Mucosa of stomach (tissue), 1 donor: ENCODE measurements at regions not wholly inside any gene's neighbourhood (a gene's known extent, or its start where the extent isn't known, plus 50 kb on each side); places are given as distances from the start of the nearest gene placed in this dataset.
"Not testable (repeated sequence)": the region's sequence is repeated elsewhere in the genome, so short reads cannot be mapped to it uniquely, and the experiment has no call there.

Source experiments
- H3K27me3 ChIP-seq: one replicate; pipeline ENCODE4 v1.7.0; 2013; ENCODE audit warnings: mild to moderate bottlenecking, low read length; ENCODE audit not compliant: control insufficient read depth, insufficient read depth
- H3K36me3 ChIP-seq: one replicate; pipeline ENCODE4 v1.7.0; 2013; ENCODE audit warnings: low read length; ENCODE audit not compliant: control insufficient read depth, insufficient read depth
- H3K4me1 ChIP-seq: one replicate; pipeline ENCODE4 v1.7.0; 2013; ENCODE audit warnings: mild to moderate bottlenecking, low read length; ENCODE audit not compliant: control insufficient read depth, insufficient read depth
- H3K4me3 ChIP-seq: one replicate; pipeline ENCODE4 v1.7.0; 2013; ENCODE audit warnings: low read length
- H3K9ac ChIP-seq: one replicate; pipeline ENCODE4 v1.7.0; 2013; ENCODE audit warnings: mild to moderate bottlenecking, low read length, moderate library complexity
- H3K9me3 ChIP-seq: one replicate; pipeline ENCODE4 v1.7.0; 2013; ENCODE audit warnings: mild to moderate bottlenecking, low read length, moderate library complexity; ENCODE audit not compliant: control insufficient read depth
- donor health status: Pancreatic carcinoma.

DNA sequence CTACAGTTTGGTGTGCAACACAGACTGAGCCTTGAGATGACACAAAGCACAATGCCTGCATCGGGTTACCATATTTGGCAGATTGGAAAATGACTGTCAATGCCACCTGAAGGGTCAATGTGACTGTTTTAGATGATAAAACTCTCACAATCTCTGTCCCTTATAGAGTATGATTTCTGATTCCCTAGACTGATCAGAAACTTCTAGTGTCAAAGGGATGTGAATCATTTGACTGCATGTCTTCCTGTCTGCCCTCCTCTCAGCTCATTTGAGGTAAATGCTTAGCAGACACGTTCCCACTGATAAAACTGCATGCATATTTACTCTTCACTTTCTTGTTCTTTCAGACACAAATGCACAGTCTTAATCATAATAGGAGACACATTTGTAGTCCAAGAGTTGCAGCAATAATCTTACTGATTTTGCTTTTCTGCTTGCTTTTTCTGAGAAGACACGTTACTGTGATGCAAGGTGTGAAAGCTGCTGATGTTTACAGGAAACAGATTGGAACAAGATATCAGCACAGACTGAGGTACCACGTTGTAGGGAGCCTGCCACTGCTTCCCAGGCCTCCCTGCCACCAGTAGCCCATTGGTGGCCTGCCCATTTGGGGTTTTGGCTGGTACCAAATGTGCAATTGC lies 77.8 kb downstream of the GCNT4 start:
- no peak overlapping the region for H3K9ac ChIP-seq
- no peaks in the 10 kb centered on the region for H3K27me3 ChIP-seq
- H3K36me3 ChIP-seq: no peaks in the 10 kb centered on the region
- no peaks in the 10 kb centered on the region for H3K9me3 ChIP-seq
- H3K4me1 ChIP-seq: peaks cover 42% of the 10 kb centered on the region
- no peak overlapping the region for H3K4me3 ChIP-seq

DNA sequence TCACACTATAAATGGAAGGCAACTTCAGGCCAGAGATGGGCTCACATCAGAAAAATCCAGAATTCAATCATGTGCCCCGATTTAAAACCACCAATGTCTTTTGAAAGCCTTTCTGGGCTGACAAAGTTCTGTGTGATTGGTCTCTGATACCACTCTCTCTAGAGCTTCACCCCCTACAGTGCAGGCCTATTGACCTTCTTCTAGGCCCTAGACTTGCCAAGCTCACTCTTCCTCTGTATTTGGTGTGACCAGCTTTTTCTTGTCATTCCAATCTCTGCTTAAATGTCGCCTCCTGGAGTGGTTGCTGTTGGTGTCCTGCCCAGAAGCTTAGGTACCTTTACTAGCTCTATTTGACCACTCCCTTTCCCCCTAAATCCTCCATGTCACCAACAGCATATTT lies 78.7 kb downstream of the GCNT4 start:
- Histone ChIP-seq H3K9me3 (no peaks in the 10 kb centered on the region), H3K9ac (no peak overlapping the region)

DNA sequence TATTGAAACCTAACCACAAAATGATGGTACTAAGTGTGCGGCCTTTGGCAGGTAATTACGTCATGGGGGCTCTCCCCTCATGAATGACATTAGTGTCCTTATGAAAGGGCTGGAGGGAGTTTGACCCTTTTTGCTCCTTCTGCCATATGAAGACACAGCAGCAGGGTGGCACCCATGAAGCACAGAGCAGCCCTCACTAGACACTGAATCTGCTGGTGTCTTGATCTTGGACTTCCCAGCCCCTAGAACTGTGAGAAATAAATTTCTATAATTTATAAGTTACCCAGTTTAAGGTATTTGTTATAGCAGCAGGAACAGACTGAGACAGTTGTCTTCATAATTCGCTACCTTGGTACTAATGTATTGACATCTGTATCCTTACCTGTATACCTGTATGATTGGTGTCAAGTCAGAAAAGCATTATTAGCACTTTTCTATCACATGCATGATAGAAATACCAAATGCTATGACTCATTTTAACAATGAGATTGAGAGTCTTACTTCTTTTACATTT lies 80.4 kb downstream of the GCNT4 start:
- Histone ChIP-seq H3K4me3 (no peak overlapping the region), H3K9ac (no peak overlapping the region), H3K9me3 (no peaks in the 10 kb centered on the region), H3K27me3 (no peaks in the 10 kb centered on the region), H3K36me3 (no peaks in the 10 kb centered on the region), H3K4me1 (peaks cover 50% of the 10 kb centered on the region)

More for the DNA sequence above, 78.7 kb downstream of the GCNT4 start:
- Histone ChIP-seq H3K36me3 (no peaks in the 10 kb centered on the region), H3K4me3 (no peak overlapping the region), H3K27me3 (no peaks in the 10 kb centered on the region), H3K4me1 (peaks cover 43% of the 10 kb centered on the region)

DNA sequence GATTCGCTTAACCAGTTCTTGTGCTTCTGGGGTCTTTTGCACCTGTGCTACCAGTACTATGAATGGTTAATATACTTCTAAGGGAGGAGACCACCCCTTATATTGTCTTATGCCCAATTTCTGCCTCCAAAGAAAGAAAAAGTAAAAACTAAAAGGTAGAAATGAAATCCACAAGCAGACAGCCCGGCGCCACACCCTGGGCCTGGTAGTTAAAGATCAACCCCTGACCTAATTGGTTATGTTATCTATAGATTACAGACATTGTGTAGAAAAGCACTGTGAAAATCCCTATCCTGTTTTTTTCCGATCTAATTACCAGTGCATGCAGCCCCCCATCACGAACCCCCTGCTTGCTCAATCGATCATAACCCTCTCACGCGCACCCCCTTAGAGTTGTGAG lies 81.5 kb downstream of the GCNT4 start:
- not testable (repeated sequence) for H3K9me3 ChIP-seq, H3K36me3 ChIP-seq, H3K9ac ChIP-seq, H3K4me3 ChIP-seq, H3K27me3 ChIP-seq
- peaks cover 56% of the 10 kb centered on the region for H3K4me1 ChIP-seq

DNA sequence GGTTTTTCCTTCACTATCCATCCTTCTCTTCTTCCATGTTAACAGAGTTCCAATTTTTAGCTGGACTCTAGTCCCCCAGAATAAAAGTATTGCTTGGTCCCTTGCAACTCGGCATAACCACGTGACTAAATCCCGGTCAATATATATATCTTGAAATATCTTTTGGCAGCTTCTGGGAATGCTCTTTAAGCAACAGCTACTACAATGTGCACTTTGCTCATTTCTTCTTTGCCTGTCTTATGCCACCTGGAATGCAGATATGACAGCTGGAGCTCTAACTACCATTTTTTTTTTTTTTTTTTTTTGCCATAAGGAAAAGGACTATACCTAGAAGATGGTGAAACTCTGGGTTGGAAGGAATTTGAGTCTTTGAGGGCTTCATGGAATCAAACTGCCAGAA lies 82.6 kb downstream of the GCNT4 start:
- peaks cover 60% of the 10 kb centered on the region for H3K4me1 ChIP-seq
- no peak overlapping the region for H3K4me3 ChIP-seq
- no peak overlapping the region for H3K9ac ChIP-seq
- H3K36me3 ChIP-seq: no peaks in the 10 kb centered on the region
- no peaks in the 10 kb centered on the region for H3K27me3 ChIP-seq
- no peaks in the 10 kb centered on the region for H3K9me3 ChIP-seq

DNA sequence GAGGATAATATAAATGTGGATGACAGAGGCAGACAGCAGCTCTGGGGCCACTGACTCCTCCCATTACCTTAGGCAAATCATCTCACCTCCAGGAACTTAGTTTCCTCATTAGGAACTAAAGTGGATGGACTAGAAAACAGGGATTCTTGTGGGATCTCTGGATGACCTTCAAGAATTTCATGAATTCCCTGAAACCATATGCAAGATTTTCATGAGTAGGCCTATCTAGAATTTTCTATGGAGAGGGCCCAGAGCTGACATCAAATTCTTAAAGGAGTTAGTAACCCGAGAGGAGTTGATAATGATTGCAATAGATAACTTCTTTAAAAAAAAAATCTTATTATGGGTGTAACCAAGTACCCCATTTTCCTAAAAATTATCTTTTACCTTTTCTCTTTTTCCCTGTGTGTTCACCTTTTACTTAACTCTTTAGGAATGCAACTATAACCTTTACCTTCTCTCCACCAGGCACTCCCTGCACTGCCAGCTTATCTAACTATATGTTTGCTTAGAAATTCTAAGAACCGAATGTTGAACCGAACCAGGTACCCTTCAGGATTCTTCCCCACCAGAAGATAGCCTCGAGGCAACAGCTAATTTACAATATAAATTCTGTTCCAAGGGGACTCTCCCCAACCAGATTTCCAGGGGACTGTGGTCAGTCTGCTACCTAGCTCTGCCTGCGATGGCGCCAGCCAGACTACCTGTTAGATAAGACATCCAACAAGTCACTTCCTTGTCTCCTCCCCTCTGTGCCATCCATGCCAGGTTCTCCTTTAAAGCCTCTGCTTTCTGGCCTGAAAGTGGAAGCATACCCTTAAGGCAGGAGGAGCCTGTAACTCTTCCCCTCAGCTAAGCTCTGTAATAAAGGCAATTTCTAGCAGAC lies 86.0 kb downstream of the GCNT4 start:
- no peaks in the 10 kb centered on the region for H3K9me3 ChIP-seq
- H3K4me3 ChIP-seq: no peak overlapping the region
- H3K9ac ChIP-seq: peak overlapping the region; percentile 30

DNA sequence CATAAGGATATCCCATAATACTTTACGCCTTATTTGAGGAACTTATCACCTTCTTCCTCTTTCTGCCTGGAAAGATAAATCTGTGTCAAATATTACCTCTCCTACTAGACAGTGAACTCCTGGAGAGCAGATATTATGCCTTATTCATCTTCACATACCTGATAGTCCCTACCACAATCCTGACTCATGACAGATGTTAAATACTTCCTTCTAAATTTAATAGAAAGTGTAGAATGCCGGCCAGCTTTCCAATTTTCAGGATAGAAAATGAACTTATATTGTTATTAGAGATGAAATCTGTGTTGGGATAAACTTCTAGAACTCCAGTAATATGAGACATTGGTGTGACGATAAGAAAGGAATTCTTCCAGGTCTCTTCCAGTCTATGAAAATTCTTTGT lies 89.0 kb downstream of the GCNT4 start:
- H3K9me3 ChIP-seq: no peaks in the 10 kb centered on the region
- H3K4me3 ChIP-seq: no peak overlapping the region
- H3K4me1 ChIP-seq: peaks cover 43% of the 10 kb centered on the region
- H3K9ac ChIP-seq: no peak overlapping the region
- no peaks in the 10 kb centered on the region for H3K27me3 ChIP-seq
- H3K36me3 ChIP-seq: no peaks in the 10 kb centered on the region

More for the DNA sequence above, 86.0 kb downstream of the GCNT4 start:
- Histone ChIP-seq H3K36me3 (no peaks in the 10 kb centered on the region), H3K27me3 (no peaks in the 10 kb centered on the region), H3K4me1 (peaks cover 52% of the 10 kb centered on the region)

DNA sequence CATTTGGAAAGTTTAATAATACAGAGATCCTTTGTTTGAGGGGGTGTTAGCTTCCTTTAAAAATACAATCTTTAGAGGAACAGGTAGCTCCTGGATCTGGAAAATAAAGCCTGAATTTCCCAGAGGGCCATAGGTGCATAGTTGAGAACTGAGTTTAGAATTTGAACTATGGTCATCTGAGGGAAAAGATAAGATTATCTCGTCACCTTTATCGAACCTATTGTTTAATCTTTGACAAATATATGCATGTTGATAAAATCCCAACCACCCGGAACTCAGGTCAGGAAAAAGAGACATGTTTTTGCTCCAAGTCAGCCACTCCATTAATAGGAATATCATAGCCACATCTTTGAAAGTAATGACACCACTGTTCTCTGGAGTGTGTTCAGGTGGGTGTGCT lies 91.7 kb upstream of the FAM169A start:
- no peak overlapping the region for H3K4me3 ChIP-seq
- no peaks in the 10 kb centered on the region for H3K36me3 ChIP-seq
- peaks cover 58% of the 10 kb centered on the region for H3K4me1 ChIP-seq
- no peaks in the 10 kb centered on the region for H3K27me3 ChIP-seq
- no peak overlapping the region for H3K9ac ChIP-seq
- no peaks in the 10 kb centered on the region for H3K9me3 ChIP-seq

DNA sequence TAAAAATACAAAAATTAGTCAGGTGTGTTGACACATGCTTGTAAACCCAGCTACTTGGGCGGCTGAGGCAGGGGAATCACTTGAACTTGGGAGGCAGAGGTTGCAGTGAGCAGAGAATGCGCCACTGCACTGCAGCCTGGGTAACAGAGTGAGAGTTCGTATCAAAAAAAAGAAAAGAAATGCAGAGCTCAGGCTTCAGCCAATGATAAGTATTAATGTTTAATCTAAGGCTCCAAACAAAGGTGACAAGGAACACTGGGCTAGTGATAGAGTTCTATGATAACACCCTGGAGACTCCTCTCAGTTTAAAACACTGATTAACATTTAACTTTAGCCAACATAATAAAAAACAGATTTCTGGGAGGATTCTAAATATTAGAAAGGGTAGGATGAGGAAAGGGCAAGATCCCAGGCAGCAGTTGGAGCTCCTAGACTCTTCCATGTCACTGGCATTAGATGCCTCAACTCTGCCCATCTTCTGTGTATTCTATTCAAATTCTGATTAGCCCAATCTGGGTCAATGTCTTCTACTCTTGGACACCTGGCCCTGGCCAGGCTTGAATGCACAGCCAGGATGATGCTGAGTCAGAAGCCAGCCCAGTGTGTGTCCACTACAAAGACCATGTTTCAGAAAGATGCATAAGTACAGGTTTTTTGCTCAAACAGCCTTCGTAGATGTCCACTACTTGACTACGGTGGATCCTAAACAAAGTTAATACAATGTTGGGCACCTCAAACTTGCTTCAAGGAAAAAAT lies 91.0 kb upstream of the FAM169A start:
- Histone ChIP-seq H3K36me3 (no peaks in the 10 kb centered on the region), H3K4me1 (peaks cover 63% of the 10 kb centered on the region), H3K27me3 (no peaks in the 10 kb centered on the region), H3K9me3 (no peaks in the 10 kb centered on the region), H3K4me3 (no peak overlapping the region), H3K9ac (no peak overlapping the region)

DNA sequence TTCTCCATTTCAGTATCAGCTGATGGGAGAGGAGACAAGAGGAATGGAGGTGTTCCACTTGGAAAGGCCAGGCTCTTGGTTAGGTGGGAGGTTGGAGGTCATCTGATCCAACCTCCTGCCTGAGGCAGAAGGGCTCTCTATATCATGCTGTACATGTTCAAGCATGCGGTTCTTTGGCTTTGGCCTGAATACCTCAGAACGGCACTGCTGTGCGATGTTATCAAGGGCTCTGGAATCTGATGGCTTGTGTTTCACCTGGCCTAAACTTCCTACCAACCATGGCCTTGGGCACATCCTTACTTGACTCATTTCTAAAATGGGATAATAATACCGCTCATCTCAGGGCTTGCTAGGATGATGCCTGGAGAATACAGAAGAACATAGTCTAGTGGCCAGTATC lies 90.1 kb upstream of the FAM169A start:
- H3K9ac ChIP-seq: no peak overlapping the region
- H3K9me3 ChIP-seq: no peaks in the 10 kb centered on the region
- peaks cover 69% of the 10 kb centered on the region for H3K4me1 ChIP-seq
- H3K4me3 ChIP-seq: no peak overlapping the region
- no peaks in the 10 kb centered on the region for H3K36me3 ChIP-seq
- H3K27me3 ChIP-seq: no peaks in the 10 kb centered on the region

DNA sequence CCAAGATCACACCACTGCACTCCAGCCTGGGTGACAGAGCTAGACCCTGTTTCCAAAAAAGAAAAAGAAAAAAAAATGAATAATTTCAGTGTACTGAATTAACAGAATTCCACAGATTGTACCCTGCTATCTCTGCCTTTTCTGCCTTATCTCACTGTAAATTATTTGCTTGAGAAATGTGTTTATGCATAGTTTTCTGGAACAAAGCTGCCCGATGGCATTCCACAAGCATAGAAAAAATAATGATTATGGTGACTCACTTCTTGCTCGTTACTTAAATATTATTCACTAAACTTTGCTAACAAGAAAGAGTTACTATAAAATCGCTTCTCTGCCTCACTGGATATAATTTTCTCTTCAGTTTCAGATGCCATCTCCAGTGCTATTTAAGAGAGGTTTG lies 88.7 kb upstream of the FAM169A start:
- Histone ChIP-seq H3K27me3 (no peaks in the 10 kb centered on the region), H3K4me3 (no peak overlapping the region), H3K9me3 (no peaks in the 10 kb centered on the region), H3K9ac (no peak overlapping the region), H3K4me1 (peaks cover 74% of the 10 kb centered on the region), H3K36me3 (no peaks in the 10 kb centered on the region)
